H1 (cell line): ENCODE measurements at regions not wholly inside any gene's neighbourhood (a gene's known extent, or its start where the extent isn't known, plus 50 kb on each side); places are given as distances from the start of the nearest gene placed in this dataset.

ENCODE experiments used
- SP1 ChIP-seq: IDR thresholded peaks from 2 replicates; pipeline ENCODE4 v1.6.1; 2011; ENCODE audit warnings: low read depth, low read length

- TF ChIP-seq SP1: no peak
Measured at GRCh38 chr5:147101659-147102369, 133.0 kb upstream of the STK32A start (continued).
